Peyer's patch (tissue), 4 donors: ENCODE measurements at regions not wholly inside any gene's neighbourhood (a gene's known extent, or its start where the extent isn't known, plus 50 kb on each side); places are given as distances from the start of the nearest gene placed in this dataset.

Source experiments
- CTCF ChIP-seq, 6 experiments: fragments of 450-650 bp in 4 of 6; fragments of 200-600 bp in 2 of 6; sonication (generic) in 1 of 6; IDR thresholded peaks; one replicate each; pipeline ENCODE4 v1.5.1; 2017 to 2019; ENCODE audit warnings: antibody characterized with exemption in 6 of 6, mild to moderate bottlenecking in 3 of 6, moderate library complexity in 1 of 6
- POLR2A ChIP-seq, 2 donors: fragments of 450-650 bp; IDR thresholded peaks; one replicate each; pipeline ENCODE4 v1.5.1; 2017; ENCODE audit warnings: antibody characterized with exemption in 2 of 2, mild to moderate bottlenecking in 2 of 2, moderate library complexity in 2 of 2

GRCh38 chr14:55957950-55958349 is 160.3 kb upstream of the PELI2 start:
- TF ChIP-seq CTCF (IDR thresholded peaks at IDR 0.05) (no peak), POLR2A (IDR thresholded peaks at IDR 0.05) (no peak)
